ENCODE measurements at regions not wholly inside any gene's neighbourhood (a gene's known extent, or its start where the extent isn't known, plus 50 kb on each side); places are given as distances from the start of the nearest gene placed in this dataset.

GRCh38 chr5:20515606-20516005 is 527.6 kb upstream of the CDH18 start:
- DNase-seq: no peak

- no peak for DNase-seq
Measured at GRCh38 chr5:20514145-20514544, 526.1 kb upstream of the CDH18 start.

GRCh38 chr5:20500546-20500945 is 512.5 kb upstream of the CDH18 start:
- no peak for DNase-seq

GRCh38 chr5:20498926-20499325 is 510.9 kb upstream of the CDH18 start:
- DNase-seq: no peak

GRCh38 chr5:20498102-20498501 is 510.1 kb upstream of the CDH18 start:
- DNase-seq: no peak

- no peak for DNase-seq
Measured at GRCh38 chr5:20497356-20497755, 509.4 kb upstream of the CDH18 start.

GRCh38 chr5:20494706-20495105 is 506.7 kb upstream of the CDH18 start:
- no peak for DNase-seq

GRCh38 chr5:20486826-20487225 is 498.8 kb upstream of the CDH18 start:
- DNase-seq: no peak

GRCh38 chr5:20476016-20476415 is 488.0 kb upstream of the CDH18 start:
- no peak for DNase-seq

GRCh38 chr5:20470997-20471396 is 483.0 kb upstream of the CDH18 start:
- DNase-seq: no peak

- DNase-seq: no peak
Measured at GRCh38 chr5:20469792-20470191, 481.8 kb upstream of the CDH18 start.

GRCh38 chr5:20469390-20469789 is 481.4 kb upstream of the CDH18 start:
- no peak for DNase-seq

- no peak for DNase-seq
Measured at GRCh38 chr5:20466512-20466911, 478.5 kb upstream of the CDH18 start.

- no peak for DNase-seq
Measured at GRCh38 chr5:20463206-20463605, 475.2 kb upstream of the CDH18 start.

GRCh38 chr5:20446121-20446520 is 458.1 kb upstream of the CDH18 start:
- DNase-seq: no peak

- DNase-seq: no peak
Measured at GRCh38 chr5:20445326-20445860, 457.4 kb upstream of the CDH18 start.

GRCh38 chr5:20434786-20435185 is 446.8 kb upstream of the CDH18 start:
- DNase-seq: no peak

- no peak for DNase-seq
Measured at GRCh38 chr5:20420991-20421595, 433.1 kb upstream of the CDH18 start.
